ENCODE measurements at regions not wholly inside any gene's neighbourhood (a gene's known extent, or its start where the extent isn't known, plus 50 kb on each side); places are given as distances from the start of the nearest gene placed in this dataset.

- no peak for TF ChIP-seq CTCF (IDR thresholded peaks at IDR 0.05; ENCODE audit: unreplicated experiment)
- Mint-ChIP-seq H3K4me3 (ENCODE audit: low read depth) (no peak overlapping the region), H3K27me3 (peaks cover 2% of the 10 kb centered on the region), H3K9me3 (ENCODE audit: low read depth) (peaks cover 14% of the 10 kb centered on the region), H3K36me3 (ENCODE audit: insufficient read depth) (peaks cover 2% of the 10 kb centered on the region), H3K27ac (no peak overlapping the region), H3K4me1 (ENCODE audit: low read depth) (no peaks in the 10 kb centered on the region)
- no peak for DNase-seq (ENCODE audit: low spot score, unreplicated experiment)
Observed at GRCh38 chr2:129575431-129575830, 404.0 kb upstream of the RAB6C start.

- Mint-ChIP-seq H3K27me3 (peaks cover 2% of the 10 kb centered on the region), H3K27ac (no peak overlapping the region), H3K4me1 (ENCODE audit: low read depth) (no peaks in the 10 kb centered on the region), H3K9me3 (ENCODE audit: low read depth) (peaks cover 12% of the 10 kb centered on the region), H3K4me3 (ENCODE audit: low read depth) (no peak overlapping the region), H3K36me3 (ENCODE audit: insufficient read depth) (peaks cover 2% of the 10 kb centered on the region)
- no peak for TF ChIP-seq CTCF (IDR thresholded peaks at IDR 0.05; ENCODE audit: unreplicated experiment)
- no peak for DNase-seq (ENCODE audit: low spot score, unreplicated experiment)
Observed at GRCh38 chr2:129575880-129576279, 403.6 kb upstream of the RAB6C start.

DNA sequence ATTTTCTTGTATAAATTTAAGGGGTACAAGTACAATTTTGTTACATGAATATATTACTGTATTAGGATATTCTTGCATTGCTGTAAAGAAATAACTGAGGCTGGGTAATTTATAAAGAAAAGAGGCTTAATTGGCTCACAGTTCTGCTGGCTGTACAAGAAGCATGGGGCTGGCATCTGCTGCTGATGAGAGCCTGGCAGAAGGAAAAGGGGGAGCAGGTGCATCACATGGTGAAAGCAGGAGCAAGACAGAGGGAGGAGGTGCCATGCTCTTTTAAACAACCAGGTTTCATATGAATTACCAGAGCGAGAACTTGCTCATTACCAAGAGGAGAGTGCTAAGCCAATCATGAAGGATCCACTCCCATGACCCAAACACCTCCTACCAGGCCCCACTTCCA is 399.5 kb upstream of the RAB6C start:
- H3K27ac Mint-ChIP-seq = no peak overlapping the region
- peaks cover 3% of the 10 kb centered on the region for H3K9me3 Mint-ChIP-seq (ENCODE audit: low read depth)
- peaks cover 2% of the 10 kb centered on the region for H3K27me3 Mint-ChIP-seq
- H3K36me3 Mint-ChIP-seq (ENCODE audit: insufficient read depth) = no peaks in the 10 kb centered on the region
- H3K4me1 Mint-ChIP-seq (ENCODE audit: low read depth) = no peaks in the 10 kb centered on the region
- no peak overlapping the region for H3K4me3 Mint-ChIP-seq (ENCODE audit: low read depth)
- DNase-seq (ENCODE audit: low spot score, unreplicated experiment) = no peak
- no peak for TF ChIP-seq CTCF (IDR thresholded peaks at IDR 0.05; ENCODE audit: unreplicated experiment)

DNA sequence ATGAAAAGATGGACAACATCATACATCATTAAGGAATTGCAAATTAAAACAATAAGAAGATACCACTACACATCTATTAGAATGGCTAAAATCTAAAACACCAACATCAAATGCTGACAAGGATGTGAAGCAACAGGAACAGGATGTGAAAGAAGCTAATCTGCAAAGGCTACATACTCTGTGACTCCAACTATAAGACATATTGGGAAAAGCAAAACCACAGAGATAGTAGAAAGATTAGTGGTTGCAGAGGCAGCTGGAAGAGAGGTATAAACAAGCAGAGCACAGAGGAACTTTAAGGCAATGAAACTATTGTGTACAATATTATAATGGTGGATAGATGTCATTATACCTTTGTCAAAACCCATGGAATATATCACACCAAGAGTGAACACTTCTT is 393.7 kb upstream of the RAB6C start:
- Mint-ChIP-seq H3K4me1 (ENCODE audit: low read depth) (peaks cover 5% of the 10 kb centered on the region), H3K27ac (no peak overlapping the region), H3K27me3 (peaks cover 20% of the 10 kb centered on the region), H3K36me3 (ENCODE audit: insufficient read depth) (no peaks in the 10 kb centered on the region), H3K4me3 (ENCODE audit: low read depth) (no peak overlapping the region), H3K9me3 (ENCODE audit: low read depth) (peaks cover 4% of the 10 kb centered on the region)
- TF ChIP-seq CTCF (IDR thresholded peaks at IDR 0.05; ENCODE audit: unreplicated experiment) = no peak
- no peak for DNase-seq (ENCODE audit: low spot score, unreplicated experiment)

GRCh38 chr2:129587426-129588064 is 391.9 kb upstream of the RAB6C start:
- no peak overlapping the region for H3K27ac Mint-ChIP-seq
- no peak overlapping the region for H3K4me3 Mint-ChIP-seq (ENCODE audit: low read depth)
- H3K4me1 Mint-ChIP-seq (ENCODE audit: low read depth) = peaks cover 5% of the 10 kb centered on the region
- TF ChIP-seq CTCF (IDR thresholded peaks at IDR 0.05; ENCODE audit: unreplicated experiment) = no peak
- no peaks in the 10 kb centered on the region for H3K36me3 Mint-ChIP-seq (ENCODE audit: insufficient read depth)
- peaks cover 20% of the 10 kb centered on the region for H3K27me3 Mint-ChIP-seq
- H3K9me3 Mint-ChIP-seq (ENCODE audit: low read depth) = peaks cover 4% of the 10 kb centered on the region
- DNase-seq (ENCODE audit: low spot score, unreplicated experiment) = no peak
